Right renal pelvis (tissue), 4 donors: ENCODE measurements at regions not wholly inside any gene's neighbourhood (a gene's known extent, or its start where the extent isn't known, plus 50 kb on each side); places are given as distances from the start of the nearest gene placed in this dataset.

Experiments
- DNase-seq, 4 donors: peaks; one replicate each; pipeline ENCODE4 v3.0.0-alpha.2; 2013; ENCODE audit warnings: low read depth in 4 of 4, low spot score in 3 of 4, missing footprints in 1 of 4

DNA sequence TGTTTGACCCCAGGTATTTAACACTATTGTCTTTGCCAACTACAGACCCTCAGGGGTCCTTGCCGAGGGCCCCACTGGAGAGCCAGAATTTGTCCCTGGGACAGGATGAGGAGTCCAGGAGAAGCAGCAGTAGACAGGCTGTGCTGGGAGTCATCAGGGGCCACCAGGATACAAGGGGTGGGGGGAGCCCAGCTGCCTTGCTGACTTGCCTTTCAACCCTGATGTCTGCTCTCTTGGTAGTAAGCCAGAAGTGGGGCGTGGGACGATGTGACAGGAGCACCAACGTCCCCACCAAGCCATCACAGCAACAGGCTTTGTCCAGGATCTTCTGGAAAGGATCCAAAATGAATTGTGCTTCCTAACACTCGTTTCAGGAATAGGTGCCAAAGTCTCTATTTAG lies 62.4 kb upstream of the CDCA7L start:
- DNase-seq: no peak

DNA sequence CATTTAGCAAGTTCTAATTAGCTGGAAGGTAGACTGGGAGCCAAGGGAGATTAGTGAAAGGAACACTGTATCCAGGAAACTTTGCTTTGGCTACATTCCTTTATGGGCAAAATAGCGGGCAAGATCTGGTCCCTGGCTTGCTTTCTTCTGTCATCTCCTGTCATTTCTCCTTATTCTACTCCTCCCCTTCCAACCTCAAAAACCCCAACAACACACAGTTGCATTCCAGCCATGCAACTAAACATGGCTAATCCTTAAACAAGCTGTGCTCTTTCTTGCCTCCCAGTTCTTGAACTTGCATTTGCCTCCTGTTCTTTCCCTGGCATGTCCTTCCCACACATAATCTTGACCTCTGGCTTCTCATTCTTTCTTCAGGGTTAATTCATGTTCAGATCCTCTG lies 59.5 kb upstream of the CDCA7L start:
- no peak for DNase-seq

DNA sequence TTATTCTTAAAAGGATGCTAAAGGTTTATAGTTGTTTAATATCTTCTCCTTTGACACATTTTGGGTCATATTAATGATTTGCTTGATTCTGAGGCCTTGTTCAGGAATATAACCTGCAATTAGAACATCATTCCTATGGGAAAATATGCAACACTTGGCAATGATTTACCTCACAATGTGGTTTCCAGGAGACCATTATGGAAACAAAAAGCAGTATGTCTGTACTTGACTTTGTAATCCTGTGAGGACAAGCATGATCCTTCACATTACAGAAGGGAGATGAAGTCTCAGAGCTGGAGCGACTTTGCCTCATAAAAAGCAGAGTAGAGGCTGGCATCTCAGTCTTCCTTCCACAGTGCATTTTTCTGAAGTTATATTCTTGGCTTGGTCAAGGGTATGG lies 57.0 kb upstream of the CDCA7L start:
- no peak for DNase-seq

DNA sequence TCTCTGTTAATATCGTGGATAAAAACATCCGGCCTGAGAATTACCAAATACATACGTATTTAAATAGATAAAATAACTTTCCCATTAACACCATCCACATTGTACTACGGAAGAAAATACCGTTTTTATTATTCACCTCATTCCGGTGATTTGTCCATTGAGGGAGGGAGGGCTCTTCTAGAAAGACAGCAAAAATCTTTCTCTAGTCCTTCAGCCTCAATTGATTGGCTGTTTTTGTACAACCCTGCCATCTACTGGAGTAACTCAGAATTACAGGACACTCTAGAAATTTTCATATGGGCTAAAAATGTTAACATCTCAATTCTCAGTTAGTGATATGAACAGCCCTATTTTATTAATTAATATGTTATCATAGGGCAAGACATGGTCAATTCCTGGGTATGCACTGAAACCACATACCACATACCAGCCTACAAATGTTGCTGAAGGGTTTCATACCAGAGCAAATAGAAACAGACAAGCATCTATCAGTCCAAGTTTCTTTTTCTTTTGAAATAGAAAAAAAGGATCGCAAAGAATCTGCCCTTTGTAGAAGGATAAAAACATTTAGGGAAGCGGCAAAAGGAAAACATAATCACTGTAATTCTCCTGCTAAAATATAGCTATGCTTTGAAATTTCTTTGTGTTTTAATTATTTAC lies 55.8 kb upstream of the CDCA7L start:
- DNase-seq: peak; percentile 45 to 50 (median 48)

DNA sequence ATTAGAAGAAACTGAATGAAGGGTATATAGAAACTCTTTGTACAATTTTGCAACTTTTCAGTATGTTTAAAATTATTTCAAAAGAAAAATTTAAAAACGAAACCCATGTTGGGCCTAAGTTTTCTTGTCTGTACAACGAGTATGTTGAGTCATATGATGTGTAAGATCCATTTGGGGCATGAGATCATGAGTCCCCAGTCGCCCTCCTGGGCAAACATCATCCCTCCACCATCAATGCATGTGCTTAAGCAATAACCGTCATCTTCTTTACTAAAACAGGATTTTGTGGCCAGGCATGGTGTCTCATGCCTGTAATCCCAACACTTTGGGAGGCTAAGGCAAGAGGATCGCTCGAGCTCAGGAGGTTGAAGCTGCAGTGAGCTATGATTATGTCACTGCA lies 54.2 kb upstream of the CDCA7L start:
- no peak for DNase-seq

DNA sequence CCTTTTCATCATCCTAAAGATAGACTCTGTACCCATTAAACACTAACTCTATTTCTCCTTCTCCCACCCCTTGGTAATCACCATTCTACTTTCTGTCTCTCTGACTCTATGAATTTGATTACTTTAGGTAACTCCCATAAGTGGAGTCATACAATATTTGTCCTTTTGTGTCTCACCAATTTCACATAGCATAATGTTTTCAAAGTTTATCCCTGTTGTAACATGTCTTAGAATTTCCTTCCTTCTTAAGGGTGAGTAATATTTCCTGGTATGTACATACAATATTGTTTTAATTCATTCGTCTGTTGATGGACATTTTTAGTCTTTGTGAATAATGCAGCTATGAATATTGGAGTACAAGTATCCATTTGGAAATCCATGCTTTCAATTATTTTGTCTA lies 50.9 kb upstream of the CDCA7L start:
- DNase-seq: no peak
